Fibroblast of villous mesenchyme (primary cell): ENCODE measurements at regions not wholly inside any gene's neighbourhood (a gene's known extent, or its start where the extent isn't known, plus 50 kb on each side); places are given as distances from the start of the nearest gene placed in this dataset.

Experiments used
- DNase-seq: peaks from one replicate; pipeline ENCODE4 v3.0.0-alpha.2; 2010; ENCODE audit warnings: low read depth
- H3K4me3 ChIP-seq: 2 replicates; pipeline ENCODE4 v1.5.1; 2011; ENCODE audit warnings: low read depth, mild to moderate bottlenecking, low read length
- TF ChIP-seq, protein P1 (sequence below): IDR thresholded peaks from 2 replicates; pipeline ENCODE4 v1.5.1; 2012; ENCODE audit warnings: low read depth, mild to moderate bottlenecking, low read length; ENCODE audit not compliant: insufficient read depth

DNA sequence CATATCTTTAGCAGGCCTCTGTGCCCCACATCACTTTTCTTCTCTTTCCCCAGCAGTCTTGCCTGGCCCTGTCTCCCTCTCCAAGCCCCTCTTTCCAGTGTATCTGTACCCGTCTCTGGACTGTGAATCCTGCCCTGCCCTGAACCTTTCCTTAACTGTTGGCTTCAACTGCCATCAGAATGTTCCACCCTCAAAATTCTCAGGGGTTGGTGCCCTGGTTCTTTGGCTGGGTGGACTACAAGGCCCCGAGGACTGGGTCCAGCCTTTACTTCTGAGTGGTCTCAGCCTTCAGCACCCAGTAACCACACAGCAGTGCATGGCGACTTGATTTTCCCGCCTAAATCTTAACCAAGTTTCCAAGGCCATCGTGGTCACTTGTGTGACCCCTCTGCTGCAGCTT, 333.5 kb upstream of the RGMA start:
- TF ChIP-seq, protein P1, sequence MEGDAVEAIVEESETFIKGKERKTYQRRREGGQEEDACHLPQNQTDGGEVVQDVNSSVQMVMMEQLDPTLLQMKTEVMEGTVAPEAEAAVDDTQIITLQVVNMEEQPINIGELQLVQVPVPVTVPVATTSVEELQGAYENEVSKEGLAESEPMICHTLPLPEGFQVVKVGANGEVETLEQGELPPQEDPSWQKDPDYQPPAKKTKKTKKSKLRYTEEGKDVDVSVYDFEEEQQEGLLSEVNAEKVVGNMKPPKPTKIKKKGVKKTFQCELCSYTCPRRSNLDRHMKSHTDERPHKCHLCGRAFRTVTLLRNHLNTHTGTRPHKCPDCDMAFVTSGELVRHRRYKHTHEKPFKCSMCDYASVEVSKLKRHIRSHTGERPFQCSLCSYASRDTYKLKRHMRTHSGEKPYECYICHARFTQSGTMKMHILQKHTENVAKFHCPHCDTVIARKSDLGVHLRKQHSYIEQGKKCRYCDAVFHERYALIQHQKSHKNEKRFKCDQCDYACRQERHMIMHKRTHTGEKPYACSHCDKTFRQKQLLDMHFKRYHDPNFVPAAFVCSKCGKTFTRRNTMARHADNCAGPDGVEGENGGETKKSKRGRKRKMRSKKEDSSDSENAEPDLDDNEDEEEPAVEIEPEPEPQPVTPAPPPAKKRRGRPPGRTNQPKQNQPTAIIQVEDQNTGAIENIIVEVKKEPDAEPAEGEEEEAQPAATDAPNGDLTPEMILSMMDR, result no peak
- H3K4me3 ChIP-seq, result no peak overlapping the region
- DNase-seq, result no peak

DNA sequence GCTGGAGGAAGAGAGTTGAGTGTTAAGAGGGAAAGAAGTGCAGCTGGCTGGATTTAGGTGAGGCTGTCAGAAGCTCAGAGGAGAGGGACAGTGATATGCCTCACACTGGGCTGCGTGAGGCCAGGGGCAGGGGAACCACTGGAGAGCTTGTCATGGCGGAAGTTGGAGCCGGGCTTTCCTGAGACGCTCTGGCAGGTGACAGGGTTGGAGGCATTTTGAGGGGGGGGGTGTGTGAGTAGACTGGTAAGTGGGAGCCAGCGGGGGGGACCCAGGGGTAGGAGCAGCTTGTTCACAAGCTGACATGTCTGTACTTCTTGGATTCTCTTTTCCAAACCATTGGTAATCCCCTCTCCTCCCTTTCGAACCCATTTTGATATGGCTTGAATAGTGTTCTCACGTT, 331.5 kb upstream of the RGMA start:
- no peak overlapping the region for H3K4me3 ChIP-seq
- TF ChIP-seq, protein P1, result no peak
- DNase-seq, result no peak

DNA sequence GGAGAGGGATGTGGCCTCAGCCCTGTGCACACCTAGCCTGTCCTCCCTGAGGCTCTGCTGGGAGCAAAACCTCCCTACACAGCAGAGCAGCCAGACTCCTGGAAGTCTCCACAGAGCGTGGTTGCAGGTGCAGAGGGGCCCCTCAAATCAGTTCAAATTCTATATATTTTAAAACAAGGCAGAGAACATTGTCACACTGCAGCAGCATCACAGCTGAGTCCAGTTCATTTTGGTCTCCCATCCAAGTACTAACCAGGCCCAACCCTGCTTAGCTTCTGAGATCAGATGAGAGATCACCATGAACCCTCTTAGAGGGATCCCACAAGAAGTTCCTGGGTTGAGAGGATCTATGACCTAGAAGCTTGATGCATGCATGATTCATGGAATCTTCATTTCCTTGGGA, 331.0 kb upstream of the RGMA start:
- no peak for DNase-seq
- TF ChIP-seq, protein P1, result no peak

DNA sequence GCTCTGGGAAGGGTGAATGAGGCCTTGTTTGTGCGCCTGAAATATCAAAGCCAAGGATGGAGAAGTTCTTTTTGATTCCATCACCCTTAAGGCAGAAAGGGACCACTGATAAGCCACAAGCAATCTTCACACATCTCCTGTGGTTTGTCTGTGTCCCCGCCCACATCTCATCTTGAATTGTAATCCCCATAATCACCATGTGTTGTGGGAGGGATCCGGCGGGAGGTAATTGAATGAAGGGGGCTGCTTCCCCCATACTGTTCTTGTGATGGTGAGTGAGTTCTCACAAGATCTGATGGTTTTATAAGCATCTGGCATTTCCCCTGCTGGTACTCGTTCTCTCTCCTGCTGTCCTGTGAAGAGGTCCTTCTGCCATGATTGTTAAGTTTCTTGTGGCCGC, 329.6 kb upstream of the RGMA start:
- TF ChIP-seq, protein P1, result no peak
- H3K4me3 ChIP-seq, result no peak overlapping the region
- no peak for DNase-seq

More for the DNA sequence above, 331.0 kb upstream of the RGMA start:
- H3K4me3 ChIP-seq, result no peak overlapping the region

DNA sequence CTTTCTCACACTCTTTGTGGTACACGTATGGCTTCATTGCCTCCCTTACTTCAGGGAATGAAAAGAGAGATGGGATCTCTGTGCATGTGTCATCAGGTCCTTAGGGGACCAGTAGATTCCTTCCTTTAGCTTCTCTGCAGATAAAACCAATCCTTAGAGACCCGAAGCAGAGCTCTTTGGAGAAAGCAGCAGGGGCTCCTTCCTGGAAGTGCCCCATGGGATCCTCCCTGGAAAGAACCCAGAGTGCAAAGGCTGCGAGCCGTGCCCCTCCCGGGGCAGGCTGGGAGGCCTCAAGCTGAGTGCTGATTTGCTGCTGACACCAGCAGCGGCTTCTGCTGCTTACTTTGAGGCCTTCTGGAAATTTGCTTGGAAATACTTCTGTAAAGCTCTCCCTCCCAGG, 328.6 kb upstream of the RGMA start:
- TF ChIP-seq, protein P1, result no peak
- no peak for DNase-seq
- H3K4me3 ChIP-seq, result no peak overlapping the region

DNA sequence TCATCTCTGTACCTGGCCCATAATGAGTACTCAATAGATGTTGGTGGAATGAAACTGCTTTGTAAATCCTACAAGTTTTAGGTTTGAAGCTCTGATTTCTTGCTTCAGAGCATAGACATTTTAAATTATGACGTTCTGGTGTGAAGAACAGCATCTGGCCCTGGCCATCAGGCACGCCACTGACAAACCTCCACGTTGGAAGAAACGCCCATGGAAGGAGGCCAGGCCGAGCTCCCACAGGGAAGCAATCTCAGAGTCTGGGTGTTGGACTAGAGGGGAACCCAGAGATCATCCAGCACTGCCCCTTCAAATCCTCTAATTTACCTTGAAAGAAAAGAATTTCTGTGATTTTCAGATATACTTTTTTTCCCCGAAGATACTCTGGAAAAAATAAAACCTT, 328.1 kb upstream of the RGMA start:
- TF ChIP-seq, protein P1, result no peak
- H3K4me3 ChIP-seq, result no peak overlapping the region
- DNase-seq, result no peak

DNA sequence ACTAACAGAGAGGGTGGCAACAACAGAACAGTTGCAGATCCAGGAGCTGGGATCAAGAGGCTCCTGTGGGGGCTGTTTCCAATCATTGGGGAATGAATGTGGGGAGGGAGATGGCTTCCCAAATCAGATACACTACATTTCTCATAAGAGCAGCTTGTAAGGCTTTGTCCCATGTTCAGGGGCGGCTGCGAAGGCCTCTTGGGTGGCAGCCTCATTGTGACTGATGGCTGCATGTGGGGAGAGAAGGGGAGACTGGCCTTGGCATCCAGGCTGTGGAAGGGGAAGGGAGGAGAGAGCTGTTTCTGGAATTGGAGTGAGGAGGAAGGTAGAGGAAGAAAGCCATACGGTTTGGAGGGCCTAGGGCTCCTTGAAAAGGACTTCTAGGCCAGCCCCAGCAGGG, 326.6 kb upstream of the RGMA start:
- TF ChIP-seq, protein P1, result no peak

More for the DNA sequence above, 326.6 kb upstream of the RGMA start:
- DNase-seq, result no peak
- no peak overlapping the region for H3K4me3 ChIP-seq
